Natural killer cell (primary cell): ENCODE measurements at regions not wholly inside any gene's neighbourhood (a gene's known extent, or its start where the extent isn't known, plus 50 kb on each side); places are given as distances from the start of the nearest gene placed in this dataset.

Experiments
- ATAC-seq, 3 donors: fragments of 150-1000 bp in 2 of 3; fragments of 200-7000 bp in 1 of 3; cut with Tn5 transposase; 1 replicate in 1 of 3; 2 replicates in 2 of 3; pipeline ENCODE4 v1.10.0; 2021; ENCODE audit warnings: mild to moderate bottlenecking in 2 of 3, moderate library complexity in 2 of 3
- DNase-seq, 2 donors: peaks; one replicate each; pipeline versions ENCODE4 v3.0.0 to v3.0.0-alpha.2; 2013 to 2021; ENCODE audit warnings: mixed read lengths in 1 of 2
- H3K27ac ChIP-seq: one replicate; pipeline ENCODE4 v1.5.1; 2013; ENCODE audit warnings: mild to moderate bottlenecking, low read length
- H3K27me3 ChIP-seq: one replicate; pipeline ENCODE4 v1.6.1; 2013; ENCODE audit warnings: low read length; ENCODE audit not compliant: control insufficient read depth, insufficient read depth
- H3K36me3 ChIP-seq: one replicate; pipeline ENCODE4 v1.6.1; 2013; ENCODE audit warnings: low read length; ENCODE audit not compliant: control insufficient read depth, insufficient read depth
- H3K4me1 ChIP-seq: one replicate; pipeline ENCODE4 v1.6.1; 2013; ENCODE audit warnings: low read length; ENCODE audit not compliant: control insufficient read depth, insufficient read depth
- H3K4me3 ChIP-seq: one replicate; pipeline ENCODE4 v1.5.1; 2013; ENCODE audit warnings: low read length
- H3K9me3 ChIP-seq: one replicate; pipeline ENCODE4 v1.6.1; 2013; ENCODE audit warnings: low read length; ENCODE audit not compliant: control insufficient read depth, insufficient read depth
- H3K27ac Mint-ChIP-seq, 2 donors: one replicate each; pipeline ENCODE4 v1.8.0; 2022; ENCODE audit warnings: mild to moderate bottlenecking in 2 of 2, mixed read lengths in 2 of 2, moderate library complexity in 1 of 2
- H3K27me3 Mint-ChIP-seq, 2 donors: one replicate each; pipeline ENCODE4 v1.8.0; 2022; ENCODE audit warnings: low read depth in 2 of 2, mixed read lengths in 2 of 2
- H3K36me3 Mint-ChIP-seq: one replicate; pipeline ENCODE4 v1.8.0; 2022; ENCODE audit warnings: mixed read lengths
- H3K4me1 Mint-ChIP-seq, 2 donors: one replicate each; pipeline ENCODE4 v1.8.0; 2022; ENCODE audit warnings: mixed read lengths in 2 of 2
- H3K4me3 Mint-ChIP-seq: one replicate; pipeline ENCODE4 v1.8.0; 2022; ENCODE audit warnings: mild to moderate bottlenecking, moderate library complexity, mixed read lengths
- H3K9me3 Mint-ChIP-seq, 2 donors: one replicate each; pipeline ENCODE4 v1.8.0; 2022; ENCODE audit warnings: mixed read lengths in 2 of 2
- WGBS: methylation state at CpG from one replicate; pipeline ENCODE4 v1.1.7; 2013; ENCODE audit warnings: missing lambda C conversion rate; ENCODE audit not compliant: insufficient coverage; 5-methylcytosine and 5-hydroxymethylcytosine counted together
- intact Hi-C: fragments of 100-400 bp; cut with micrococcal nuclease; formaldehyde crosslinking; loops from one replicate; pipeline ENCODE4 v1.14.2; 2022
- TF ChIP-seq, protein P1 (sequence below): fragments of 200-600 bp; IDR thresholded peaks from one replicate; pipeline ENCODE4 v1.8.0; 2022; ENCODE audit warnings: antibody characterized with exemption

DNA sequence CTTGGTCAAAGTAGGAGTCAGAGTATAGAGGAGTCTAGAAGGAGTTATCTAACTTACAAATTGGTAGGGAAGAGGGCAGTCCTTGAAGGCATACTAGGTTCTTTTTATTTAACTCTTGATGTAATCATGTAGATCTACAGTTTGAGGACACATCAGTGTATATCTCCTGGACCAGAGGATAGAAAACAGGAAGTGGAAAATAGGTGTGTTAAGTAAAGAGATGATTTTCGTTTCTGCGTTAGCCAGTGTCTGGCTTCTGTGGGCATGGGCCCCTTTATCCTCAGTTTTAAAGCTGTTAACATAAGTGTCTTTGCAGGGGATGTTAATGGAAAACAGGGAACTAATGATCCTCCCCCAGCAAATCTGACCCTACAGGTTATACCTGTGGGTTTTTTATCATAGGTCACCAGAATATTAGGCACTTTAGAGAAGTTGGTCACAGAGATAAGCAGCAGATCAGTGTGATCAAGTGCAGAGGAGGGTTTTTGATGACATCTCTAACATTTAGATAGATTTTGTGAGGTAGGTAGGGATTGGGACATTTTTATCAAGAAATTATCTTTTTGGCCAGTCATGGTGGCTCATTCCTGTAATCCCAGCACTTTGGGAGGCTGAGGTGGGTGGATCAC, 58.6 kb upstream of the PRSS1 start:
- Mint-ChIP-seq H3K4me1 (peaks cover 42 to 56% of the 10 kb centered on the region in 2 donors), H3K9me3 (no peaks in the 10 kb centered on the region), H3K27ac (peak overlapping the region; percentile 69 to 84), H3K27me3 (no peaks in the 10 kb centered on the region), H3K4me3 (no peak overlapping the region), H3K36me3 (no peaks in the 10 kb centered on the region)
- Histone ChIP-seq H3K4me3 (no peak overlapping the region), H3K27me3 (no peaks in the 10 kb centered on the region), H3K9me3 (no peaks in the 10 kb centered on the region), H3K27ac (no peak overlapping the region), H3K4me1 (peaks cover 8% of the 10 kb centered on the region), H3K36me3 (no peaks in the 10 kb centered on the region)
- ATAC-seq (peak in 1 of 3 donors; percentile 52), DNase-seq (no peak)
- WGBS, result 9% methylated on average over 2 of the region's 2 CpGs
- TF ChIP-seq, protein P1, sequence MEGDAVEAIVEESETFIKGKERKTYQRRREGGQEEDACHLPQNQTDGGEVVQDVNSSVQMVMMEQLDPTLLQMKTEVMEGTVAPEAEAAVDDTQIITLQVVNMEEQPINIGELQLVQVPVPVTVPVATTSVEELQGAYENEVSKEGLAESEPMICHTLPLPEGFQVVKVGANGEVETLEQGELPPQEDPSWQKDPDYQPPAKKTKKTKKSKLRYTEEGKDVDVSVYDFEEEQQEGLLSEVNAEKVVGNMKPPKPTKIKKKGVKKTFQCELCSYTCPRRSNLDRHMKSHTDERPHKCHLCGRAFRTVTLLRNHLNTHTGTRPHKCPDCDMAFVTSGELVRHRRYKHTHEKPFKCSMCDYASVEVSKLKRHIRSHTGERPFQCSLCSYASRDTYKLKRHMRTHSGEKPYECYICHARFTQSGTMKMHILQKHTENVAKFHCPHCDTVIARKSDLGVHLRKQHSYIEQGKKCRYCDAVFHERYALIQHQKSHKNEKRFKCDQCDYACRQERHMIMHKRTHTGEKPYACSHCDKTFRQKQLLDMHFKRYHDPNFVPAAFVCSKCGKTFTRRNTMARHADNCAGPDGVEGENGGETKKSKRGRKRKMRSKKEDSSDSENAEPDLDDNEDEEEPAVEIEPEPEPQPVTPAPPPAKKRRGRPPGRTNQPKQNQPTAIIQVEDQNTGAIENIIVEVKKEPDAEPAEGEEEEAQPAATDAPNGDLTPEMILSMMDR, result no peak
- intact Hi-C loops, result no loop called here

GRCh38 chr7:142689439-142690120, 59.7 kb upstream of the PRSS1 start:
- Histone ChIP-seq H3K4me1 (peaks cover 9% of the 10 kb centered on the region), H3K9me3 (no peaks in the 10 kb centered on the region), H3K36me3 (no peaks in the 10 kb centered on the region), H3K4me3 (no peak overlapping the region), H3K27ac (no peak overlapping the region), H3K27me3 (no peaks in the 10 kb centered on the region)
- H3K36me3 Mint-ChIP-seq, result no peaks in the 10 kb centered on the region
- no peak for ATAC-seq
- no peaks in the 10 kb centered on the region for H3K27me3 Mint-ChIP-seq
- H3K9me3 Mint-ChIP-seq, result no peaks in the 10 kb centered on the region
- no peak for DNase-seq
- H3K4me3 Mint-ChIP-seq, result no peak overlapping the region
- intact Hi-C loops, result loop anchor here (5.0 kb wide), 1 partner anchor 123 kb away; no protein-coding TSS in a partner anchor
- no CpG with 5 or more reads among the region's 3 CpGs for WGBS
- peak overlapping the region; percentile 74 to 84 for H3K27ac Mint-ChIP-seq
- H3K4me1 Mint-ChIP-seq, result peaks cover 39 to 55% of the 10 kb centered on the region in 2 donors
- TF ChIP-seq, protein P1, result no peak

GRCh38 chr7:142685877-142686508, 63.3 kb upstream of the PRSS1 start:
- ATAC-seq (peak in 2 of 3 donors; percentile 69 to 86), DNase-seq (peak; percentile 17 to 54)
- TF ChIP-seq, protein P1, result no peak
- no peaks in the 10 kb centered on the region for H3K9me3 ChIP-seq
- H3K27me3 ChIP-seq, result no peaks in the 10 kb centered on the region
- H3K27ac Mint-ChIP-seq, result peak overlapping the region; percentile 74 to 84
- 20% methylated on average over 1 of the region's 2 CpGs for WGBS
- peaks cover 9% of the 10 kb centered on the region for H3K4me1 ChIP-seq
- H3K4me3 Mint-ChIP-seq, result no peak overlapping the region
- no peaks in the 10 kb centered on the region for H3K36me3 ChIP-seq
- intact Hi-C loops, result loop anchor here (5.0 kb wide), 1 partner anchor 126 kb away; no protein-coding TSS in a partner anchor
- H3K36me3 Mint-ChIP-seq, result no peaks in the 10 kb centered on the region
- H3K27ac ChIP-seq, result peak overlapping the region; percentile 53
- no peaks in the 10 kb centered on the region for H3K27me3 Mint-ChIP-seq
- no peaks in the 10 kb centered on the region for H3K9me3 Mint-ChIP-seq
- H3K4me1 Mint-ChIP-seq, result peaks cover 41 to 66% of the 10 kb centered on the region in 2 donors
- H3K4me3 ChIP-seq, result no peak overlapping the region
